ENCODE measurements at regions not wholly inside any gene's neighbourhood (a gene's known extent, or its start where the extent isn't known, plus 50 kb on each side); places are given as distances from the start of the nearest gene placed in this dataset.

- ChIA-PET POLR2A (no interaction called here), CTCF (no interaction called here)
- H3K4me3 ChIP-seq (ENCODE audit: low read depth, low read length): no peak overlapping the region
- TF ChIP-seq, protein P1, sequence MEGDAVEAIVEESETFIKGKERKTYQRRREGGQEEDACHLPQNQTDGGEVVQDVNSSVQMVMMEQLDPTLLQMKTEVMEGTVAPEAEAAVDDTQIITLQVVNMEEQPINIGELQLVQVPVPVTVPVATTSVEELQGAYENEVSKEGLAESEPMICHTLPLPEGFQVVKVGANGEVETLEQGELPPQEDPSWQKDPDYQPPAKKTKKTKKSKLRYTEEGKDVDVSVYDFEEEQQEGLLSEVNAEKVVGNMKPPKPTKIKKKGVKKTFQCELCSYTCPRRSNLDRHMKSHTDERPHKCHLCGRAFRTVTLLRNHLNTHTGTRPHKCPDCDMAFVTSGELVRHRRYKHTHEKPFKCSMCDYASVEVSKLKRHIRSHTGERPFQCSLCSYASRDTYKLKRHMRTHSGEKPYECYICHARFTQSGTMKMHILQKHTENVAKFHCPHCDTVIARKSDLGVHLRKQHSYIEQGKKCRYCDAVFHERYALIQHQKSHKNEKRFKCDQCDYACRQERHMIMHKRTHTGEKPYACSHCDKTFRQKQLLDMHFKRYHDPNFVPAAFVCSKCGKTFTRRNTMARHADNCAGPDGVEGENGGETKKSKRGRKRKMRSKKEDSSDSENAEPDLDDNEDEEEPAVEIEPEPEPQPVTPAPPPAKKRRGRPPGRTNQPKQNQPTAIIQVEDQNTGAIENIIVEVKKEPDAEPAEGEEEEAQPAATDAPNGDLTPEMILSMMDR (IDR thresholded peaks at IDR 0.05; ENCODE audit: insufficient read depth, low read length, missing control alignments): no peak
- no peak for DNase-seq (ENCODE audit: low read depth, low spot score)
These were observed 619.4 kb upstream of the KLF4 start for GRCh38 chr9:108108852-108109448.

- ChIA-PET CTCF (no interaction called here), POLR2A (no interaction called here)
- TF ChIP-seq, protein P1 (IDR thresholded peaks at IDR 0.05; ENCODE audit: insufficient read depth, low read length, missing control alignments): no peak
- no peak for DNase-seq (ENCODE audit: low read depth, low spot score)
- H3K4me3 ChIP-seq (ENCODE audit: low read depth, low read length): no peak overlapping the region
These were observed 618.8 kb upstream of the KLF4 start for GRCh38 chr9:108108280-108108851.

- POLR2A ChIA-PET: no interaction called here
- TF ChIP-seq, protein P1 (IDR thresholded peaks at IDR 0.05; ENCODE audit: insufficient read depth, low read length, missing control alignments): no peak
- CTCF ChIA-PET: no interaction called here
- no peak overlapping the region for H3K4me3 ChIP-seq (ENCODE audit: low read depth, low read length)
- DNase-seq (ENCODE audit: low read depth, low spot score): no peak
These were observed 616.3 kb upstream of the KLF4 start for GRCh38 chr9:108105885-108106284.

GRCh38 chr9:108104991-108105390 lies 615.4 kb upstream of the KLF4 start:
- DNase-seq (ENCODE audit: low read depth, low spot score): no peak
- ChIA-PET CTCF (no interaction called here), POLR2A (no interaction called here)
- H3K4me3 ChIP-seq (ENCODE audit: low read depth, low read length): no peak overlapping the region
- TF ChIP-seq, protein P1 (IDR thresholded peaks at IDR 0.05; ENCODE audit: insufficient read depth, low read length, missing control alignments): no peak

DNA sequence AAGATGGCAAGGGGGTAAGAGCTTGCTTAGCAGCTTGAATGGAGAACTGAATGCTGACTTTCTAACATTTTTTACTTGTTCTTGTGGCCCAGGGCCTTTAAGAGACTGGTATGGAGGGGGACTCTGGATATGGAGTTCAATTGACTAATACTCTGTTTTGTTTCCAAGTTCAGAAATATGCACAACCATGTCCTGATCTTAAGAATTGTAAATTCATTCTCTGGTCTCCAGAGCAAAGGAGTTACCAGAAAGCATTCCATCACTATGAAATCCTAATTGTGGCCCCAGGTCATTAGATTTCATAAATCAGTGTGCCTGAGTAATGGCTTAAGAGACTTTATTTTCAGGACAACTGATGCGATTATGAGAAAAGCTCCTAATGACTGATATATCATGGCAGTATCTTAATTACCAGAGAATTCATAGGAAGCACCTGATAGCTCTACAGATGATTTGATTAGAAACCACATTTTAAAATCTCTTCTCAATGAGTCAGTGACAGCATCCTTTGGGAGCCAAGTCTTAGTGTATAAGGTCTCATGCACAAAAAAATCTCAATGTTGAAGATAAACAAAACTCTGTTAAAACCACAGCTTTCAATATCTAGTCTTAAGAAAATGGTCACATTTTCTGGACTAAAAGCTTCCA lies 613.6 kb upstream of the KLF4 start:
- DNase-seq (ENCODE audit: low read depth, low spot score): no peak
- POLR2A ChIA-PET: interaction anchor here (0.7 kb wide), 1 partner anchor 257 kb away, joined by 3 read pairs; no protein-coding TSS in a partner anchor
- H3K4me3 ChIP-seq (ENCODE audit: low read depth, low read length): no peak overlapping the region
- TF ChIP-seq, protein P1 (IDR thresholded peaks at IDR 0.05; ENCODE audit: insufficient read depth, low read length, missing control alignments): no peak
- CTCF ChIA-PET: interaction anchor here (0.9 kb wide), 1 partner anchor 619 kb away, joined by 3 read pairs; no protein-coding TSS in a partner anchor

DNA sequence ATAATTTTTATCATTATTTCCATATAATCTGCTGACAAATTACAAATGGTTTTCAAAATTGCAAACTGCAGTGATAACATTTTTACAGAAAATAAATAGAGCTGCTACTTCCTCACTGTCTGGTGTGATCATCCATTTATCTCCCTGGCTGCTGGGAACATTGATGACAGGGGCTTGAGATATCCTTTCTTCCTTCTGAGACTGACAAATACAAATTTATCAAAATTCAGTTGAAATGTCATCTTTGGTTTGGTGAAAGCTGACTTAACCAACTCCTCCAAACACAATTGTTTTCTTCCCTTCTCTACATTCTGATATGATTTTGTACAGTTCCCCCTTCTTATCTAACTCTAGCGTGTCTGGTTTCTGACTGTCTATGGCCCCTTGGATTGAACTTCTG lies 611.8 kb upstream of the KLF4 start:
- no peak overlapping the region for H3K4me3 ChIP-seq (ENCODE audit: low read depth, low read length)
- TF ChIP-seq, protein P1 (IDR thresholded peaks at IDR 0.05; ENCODE audit: insufficient read depth, low read length, missing control alignments): no peak
- ChIA-PET CTCF (interaction anchor here (0.6 kb wide), 1 partner anchor 42 kb away, joined by 5 read pairs; no protein-coding TSS in a partner anchor), POLR2A (no interaction called here)
- DNase-seq (ENCODE audit: low read depth, low spot score): no peak
